ENCODE measurements at regions not wholly inside any gene's neighbourhood (a gene's known extent, or its start where the extent isn't known, plus 50 kb on each side); places are given as distances from the start of the nearest gene placed in this dataset.

DNA sequence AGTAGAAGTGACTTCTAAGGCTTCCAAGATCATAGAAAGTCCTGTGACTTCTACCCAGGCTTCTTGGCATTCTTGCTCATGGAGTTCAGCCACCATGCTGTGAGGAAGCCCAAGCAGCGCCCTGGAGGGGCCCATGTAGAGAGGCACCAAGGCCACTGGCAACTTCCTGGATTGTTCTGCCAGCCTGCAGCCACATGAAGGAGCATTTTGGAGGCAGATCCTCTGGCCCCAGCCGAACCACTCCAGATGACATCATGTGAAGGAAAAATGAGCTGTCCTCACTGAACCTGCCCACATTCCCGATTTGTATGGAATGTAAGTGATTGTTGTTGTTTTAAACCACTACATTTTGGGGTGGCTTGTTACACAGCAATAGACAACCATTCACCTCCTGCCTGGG lies 51.5 kb upstream of the MNX1 start:
- no peak for DNase-seq (ENCODE audit: low read depth in 1 of 2, low spot score in 1 of 2)
- TF ChIP-seq JUND (IDR thresholded peaks at IDR 0.05; ENCODE audit: low read depth) = no peak
- in situ Hi-C loops (cut with HindIII; ENCODE audit: low pct_unique_long_range_greater_than_20kb, low sequenced_read_pairs) = no loop called here

GRCh38 chr7:157065046-157065445 lies 54.6 kb upstream of the MNX1 start:
- in situ Hi-C loops (cut with HindIII; ENCODE audit: low pct_unique_long_range_greater_than_20kb, low sequenced_read_pairs) = no loop called here
- no peak for TF ChIP-seq JUND (IDR thresholded peaks at IDR 0.05; ENCODE audit: low read depth)
- peak in 1 of 2 experiments; percentile 3 for DNase-seq (ENCODE audit: low read depth in 1 of 2, low spot score in 1 of 2)

GRCh38 chr7:157072361-157072760 lies 61.9 kb upstream of the MNX1 start:
- no peak for TF ChIP-seq JUND (IDR thresholded peaks at IDR 0.05; ENCODE audit: low read depth)
- in situ Hi-C loops (cut with HindIII; ENCODE audit: low pct_unique_long_range_greater_than_20kb, low sequenced_read_pairs) = no loop called here

DNA sequence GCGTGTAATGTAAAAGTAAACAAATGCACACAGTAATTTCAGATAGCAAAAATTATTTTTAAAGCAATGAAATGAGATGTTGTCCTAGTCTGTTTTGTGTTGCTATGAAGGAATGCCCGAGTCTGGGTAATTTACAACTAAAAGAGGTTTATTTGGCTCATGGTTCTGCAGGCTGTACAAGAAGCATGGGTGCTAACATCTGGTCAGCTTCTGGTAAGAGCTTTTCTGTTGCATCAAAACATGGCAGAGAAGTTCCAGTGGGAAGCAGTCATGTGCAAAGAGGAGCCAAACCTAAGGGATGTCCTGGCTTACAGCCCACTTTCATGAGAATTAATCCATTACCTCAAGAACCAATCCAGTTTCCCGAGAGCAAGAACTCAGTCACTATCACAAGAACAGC lies 62.9 kb upstream of the MNX1 start:
- TF ChIP-seq JUND (IDR thresholded peaks at IDR 0.05; ENCODE audit: low read depth) = no peak
- in situ Hi-C loops (cut with HindIII; ENCODE audit: low pct_unique_long_range_greater_than_20kb, low sequenced_read_pairs) = no loop called here
- DNase-seq (ENCODE audit: low read depth in 1 of 2, low spot score in 1 of 2) = no peak

More at GRCh38 chr7:157072361-157072760, 61.9 kb upstream of the MNX1 start:
- DNase-seq (ENCODE audit: low read depth in 1 of 2, low spot score in 1 of 2) = no peak

GRCh38 chr7:157073949-157074624 lies 63.6 kb upstream of the MNX1 start:
- in situ Hi-C loops (cut with HindIII; ENCODE audit: low pct_unique_long_range_greater_than_20kb, low sequenced_read_pairs) = no loop called here
- DNase-seq (ENCODE audit: low read depth in 1 of 2, low spot score in 1 of 2) = no peak
- no peak for TF ChIP-seq JUND (IDR thresholded peaks at IDR 0.05; ENCODE audit: low read depth)

DNA sequence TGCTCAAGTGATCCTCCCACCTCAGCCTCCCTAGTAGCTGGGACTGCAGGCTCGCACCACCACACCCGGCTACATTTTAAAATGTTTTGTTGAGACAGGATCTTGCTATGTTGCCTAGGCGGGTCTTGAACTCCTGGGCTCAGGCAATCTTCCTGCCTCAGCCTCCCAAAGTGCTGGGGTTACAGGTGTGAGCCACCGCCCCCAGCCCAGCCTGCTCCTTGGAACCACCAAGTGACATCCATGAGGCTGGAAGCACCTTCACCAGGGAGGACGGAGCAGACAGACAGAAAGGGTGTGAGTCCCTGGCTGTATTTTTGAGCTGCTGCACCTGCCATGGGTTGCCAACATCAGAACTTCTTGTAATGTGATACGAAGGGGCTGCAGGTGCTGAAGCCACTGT lies 62.3 kb upstream of the UBE3C start:
- no peak for TF ChIP-seq JUND (IDR thresholded peaks at IDR 0.05; ENCODE audit: low read depth)
- in situ Hi-C loops (cut with HindIII; ENCODE audit: low pct_unique_long_range_greater_than_20kb, low sequenced_read_pairs) = no loop called here

GRCh38 chr7:157077021-157077420 lies 61.7 kb upstream of the UBE3C start:
- DNase-seq (ENCODE audit: low read depth in 1 of 2, low spot score in 1 of 2) = no peak
- TF ChIP-seq JUND (IDR thresholded peaks at IDR 0.05; ENCODE audit: low read depth) = no peak
- in situ Hi-C loops (cut with HindIII; ENCODE audit: low pct_unique_long_range_greater_than_20kb, low sequenced_read_pairs) = no loop called here

More for the DNA sequence above, 62.3 kb upstream of the UBE3C start:
- DNase-seq (ENCODE audit: low read depth in 1 of 2, low spot score in 1 of 2) = no peak

GRCh38 chr7:157077986-157078644 lies 60.6 kb upstream of the UBE3C start:
- in situ Hi-C loops (cut with HindIII; ENCODE audit: low pct_unique_long_range_greater_than_20kb, low sequenced_read_pairs) = no loop called here

GRCh38 chr7:157079116-157079515 lies 59.6 kb upstream of the UBE3C start:
- in situ Hi-C loops (cut with HindIII; ENCODE audit: low pct_unique_long_range_greater_than_20kb, low sequenced_read_pairs) = no loop called here
- TF ChIP-seq JUND (IDR thresholded peaks at IDR 0.05; ENCODE audit: low read depth) = no peak
- DNase-seq (ENCODE audit: low read depth in 1 of 2, low spot score in 1 of 2) = no peak

More at GRCh38 chr7:157077986-157078644, 60.6 kb upstream of the UBE3C start:
- TF ChIP-seq JUND (IDR thresholded peaks at IDR 0.05; ENCODE audit: low read depth) = no peak
- DNase-seq (ENCODE audit: low read depth in 1 of 2, low spot score in 1 of 2) = peak; percentile 18 to 29

DNA sequence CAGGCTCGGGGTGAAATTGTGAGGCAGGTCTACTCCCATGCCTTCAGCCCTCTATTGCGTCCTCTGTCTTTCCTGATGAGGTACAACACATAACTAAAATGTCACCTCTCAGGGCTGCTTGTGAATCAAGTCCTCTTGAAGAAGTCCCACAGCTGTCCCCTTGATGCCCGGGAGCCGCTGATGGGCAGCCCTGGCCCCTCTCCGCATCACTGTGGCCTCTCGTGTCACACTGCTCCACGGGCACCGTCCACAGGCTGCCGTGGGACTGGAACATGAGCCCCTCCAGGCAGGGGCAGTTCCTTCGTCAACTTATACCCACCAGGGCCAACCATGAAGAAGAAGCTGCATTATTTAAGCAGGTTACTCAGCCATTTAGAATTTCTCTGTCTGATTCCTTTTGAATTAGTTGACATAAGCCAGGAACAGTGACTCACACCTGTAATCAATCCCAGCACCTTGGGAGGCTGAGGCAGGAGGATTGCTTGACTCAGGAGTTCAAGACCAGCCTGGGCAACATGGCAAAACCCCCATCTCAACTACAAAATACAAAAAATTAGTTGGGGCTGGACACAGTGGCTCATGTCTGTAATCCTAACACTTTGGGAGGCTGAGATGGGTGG lies 58.5 kb upstream of the UBE3C start:
- no peak for TF ChIP-seq JUND (IDR thresholded peaks at IDR 0.05; ENCODE audit: low read depth)
- in situ Hi-C loops (cut with HindIII; ENCODE audit: low pct_unique_long_range_greater_than_20kb, low sequenced_read_pairs) = no loop called here
- DNase-seq (ENCODE audit: low read depth in 1 of 2, low spot score in 1 of 2) = no peak

DNA sequence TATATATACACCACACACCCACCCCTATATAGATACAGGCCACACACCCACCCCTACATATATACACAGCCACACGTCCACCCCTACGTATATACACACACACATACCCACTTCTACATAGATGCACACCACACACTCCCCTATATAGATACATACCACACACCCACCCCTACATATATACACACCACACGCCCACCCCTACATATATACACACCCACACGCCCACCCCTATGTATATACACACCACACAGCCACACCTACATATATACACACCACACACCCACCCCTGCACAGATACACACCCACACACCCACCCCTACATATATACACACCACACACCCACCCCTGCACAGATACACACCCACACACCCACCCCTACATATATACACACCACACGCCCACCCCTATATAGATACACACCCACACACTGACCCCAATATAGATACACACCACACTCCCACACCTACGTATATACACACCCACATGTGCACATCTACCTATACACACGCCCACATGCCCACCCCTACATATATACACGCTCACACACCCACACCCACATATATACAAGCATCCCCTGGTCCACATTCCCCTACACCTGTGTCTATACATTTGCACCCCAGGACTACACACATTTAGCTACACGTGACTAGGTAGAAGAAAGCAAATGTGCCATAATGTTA lies 52.1 kb upstream of the UBE3C start:
- DNase-seq (ENCODE audit: low read depth in 1 of 2, low spot score in 1 of 2) = no peak
- in situ Hi-C loops (cut with HindIII; ENCODE audit: low pct_unique_long_range_greater_than_20kb, low sequenced_read_pairs) = no loop called here
- no peak for TF ChIP-seq JUND (IDR thresholded peaks at IDR 0.05; ENCODE audit: low read depth)

DNA sequence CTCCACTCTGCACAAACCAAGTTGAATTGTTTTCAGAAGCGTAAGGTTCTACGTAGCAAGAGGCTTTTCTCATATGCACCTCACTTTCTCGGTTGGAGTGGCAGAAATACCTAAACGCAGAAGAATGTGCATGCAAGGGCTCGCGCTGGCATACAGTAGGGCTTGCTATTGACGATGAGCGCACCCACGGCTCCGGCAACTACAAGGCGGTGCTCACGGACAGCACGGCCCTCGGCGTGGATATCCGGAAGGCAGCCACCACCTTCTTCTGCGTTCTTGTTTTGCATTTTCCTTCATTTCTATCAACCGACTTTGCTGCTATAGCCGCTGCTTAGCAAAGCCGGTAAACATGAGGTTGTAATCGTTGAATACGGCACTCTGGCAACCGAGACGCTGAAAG lies 51.1 kb upstream of the UBE3C start:
- no peak for TF ChIP-seq JUND (IDR thresholded peaks at IDR 0.05; ENCODE audit: low read depth)
- no peak for DNase-seq (ENCODE audit: low read depth in 1 of 2, low spot score in 1 of 2)
- in situ Hi-C loops (cut with HindIII; ENCODE audit: low pct_unique_long_range_greater_than_20kb, low sequenced_read_pairs) = no loop called here

GRCh38 chr7:157088136-157088535 lies 50.6 kb upstream of the UBE3C start:
- no peak for DNase-seq (ENCODE audit: low read depth in 1 of 2, low spot score in 1 of 2)
- no peak for TF ChIP-seq JUND (IDR thresholded peaks at IDR 0.05; ENCODE audit: low read depth)
- in situ Hi-C loops (cut with HindIII; ENCODE audit: low pct_unique_long_range_greater_than_20kb, low sequenced_read_pairs) = no loop called here
